HEK293T (cell line): ENCODE measurements at regions not wholly inside any gene's neighbourhood (a gene's known extent, or its start where the extent isn't known, plus 50 kb on each side); places are given as distances from the start of the nearest gene placed in this dataset.

ENCODE experiments used
- ARNT ChIP-seq: fragments of 450-650 bp; IDR thresholded peaks from 2 replicates; pipeline ENCODE4 v1.6.1; 2017; ENCODE audit warnings: mild to moderate bottlenecking
- CTBP1 ChIP-seq: fragments of 450-650 bp; IDR thresholded peaks from 2 replicates; pipeline ENCODE4 v1.6.1; 2016; ENCODE audit warnings: borderline replicate concordance
- ELF4 ChIP-seq: fragments of 450-650 bp; IDR thresholded peaks from 2 replicates; pipeline ENCODE4 v1.6.1; 2017; ENCODE audit warnings: antibody characterized with exemption
- FOXA1 ChIP-seq: fragments of 450-650 bp; IDR thresholded peaks from 2 replicates; pipeline ENCODE4 v1.6.1; 2016; ENCODE audit warnings: mild to moderate bottlenecking
- FOXK2 ChIP-seq: fragments of 450-650 bp; IDR thresholded peaks from 2 replicates; pipeline ENCODE4 v1.6.1; 2016; ENCODE audit warnings: mild to moderate bottlenecking
- LEF1 ChIP-seq: fragments of 450-650 bp; IDR thresholded peaks from 2 replicates; pipeline ENCODE4 v1.6.1; 2017; ENCODE audit warnings: mild to moderate bottlenecking, borderline replicate concordance
- NFRKB ChIP-seq: fragments of 450-650 bp; IDR thresholded peaks from 2 replicates; pipeline ENCODE4 v1.6.1; 2016; ENCODE audit warnings: mild to moderate bottlenecking, moderate library complexity
- SUZ12 ChIP-seq: fragments of 450-650 bp; IDR thresholded peaks from 2 replicates; pipeline ENCODE4 v1.6.1; 2016; ENCODE audit warnings: mild to moderate bottlenecking
- TARDBP ChIP-seq: fragments of 450-650 bp; IDR thresholded peaks from 2 replicates; pipeline ENCODE4 v1.6.1; 2016
- ZNF384 ChIP-seq: fragments of 450-650 bp; IDR thresholded peaks from 2 replicates; pipeline ENCODE4 v1.6.1; 2016

DNA sequence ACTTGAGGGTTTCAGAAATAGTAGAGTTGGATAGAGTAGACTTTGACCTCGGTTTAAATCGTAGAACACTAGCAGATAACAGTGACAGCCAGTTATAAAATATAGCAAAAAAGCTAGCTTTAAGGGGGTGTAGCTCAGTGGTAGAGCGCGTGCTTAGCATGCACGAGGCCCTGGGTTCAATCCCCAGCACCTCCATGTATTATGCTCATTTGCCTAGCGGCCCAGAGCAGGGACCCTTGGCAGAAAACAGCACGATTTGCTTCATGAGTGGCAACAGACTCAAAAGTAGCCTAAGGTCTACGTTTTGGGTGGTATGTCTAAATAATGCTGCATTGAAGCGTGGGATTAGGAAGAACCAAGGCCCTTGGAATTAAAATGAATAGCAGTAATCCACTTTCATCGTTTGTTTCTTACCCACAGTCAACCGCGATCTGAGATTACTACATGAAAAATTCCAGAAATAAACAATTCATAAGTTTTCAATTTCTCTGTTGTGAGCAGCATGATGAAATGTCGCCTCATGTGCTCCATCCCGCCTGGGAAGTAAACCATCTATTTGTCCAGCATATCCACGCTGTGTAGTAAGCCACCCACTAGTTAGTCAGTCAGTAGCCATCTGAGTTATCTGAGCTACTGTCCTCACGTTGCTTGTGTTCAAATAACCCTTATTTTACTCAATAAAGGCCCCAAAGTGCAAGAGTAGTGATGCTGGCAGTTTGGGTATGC is 184.9 kb downstream of the GPX5 start:
- no peak for TF ChIP-seq ARNT
- TF ChIP-seq TARDBP = no peak
- no peak for TF ChIP-seq SUZ12
- no peak for TF ChIP-seq FOXK2
- no peak for TF ChIP-seq FOXA1
- TF ChIP-seq LEF1 = no peak
- TF ChIP-seq ELF4 = no peak
- TF ChIP-seq CTBP1 = no peak
- no peak for TF ChIP-seq ZNF384
- no peak for TF ChIP-seq NFRKB
